NCI-H1417 (cell line): ENCODE measurements at regions not wholly inside any gene's neighbourhood (a gene's known extent, or its start where the extent isn't known, plus 50 kb on each side); places are given as distances from the start of the nearest gene placed in this dataset.

ENCODE experiments used
- DNase-seq, 3 experiments: peaks; one replicate each; lab custom pipeline; 2025; lab: John Stamatoyannopoulos, UW

GRCh38 chr9:115983366-115983765 lies 170.2 kb upstream of the PAPPA start:
- no peak for DNase-seq

- no peak for DNase-seq
Observed at GRCh38 chr9:115985657-115986056, 167.9 kb upstream of the PAPPA start.

GRCh38 chr9:115986508-115986907 lies 167.1 kb upstream of the PAPPA start:
- DNase-seq: no peak

DNA sequence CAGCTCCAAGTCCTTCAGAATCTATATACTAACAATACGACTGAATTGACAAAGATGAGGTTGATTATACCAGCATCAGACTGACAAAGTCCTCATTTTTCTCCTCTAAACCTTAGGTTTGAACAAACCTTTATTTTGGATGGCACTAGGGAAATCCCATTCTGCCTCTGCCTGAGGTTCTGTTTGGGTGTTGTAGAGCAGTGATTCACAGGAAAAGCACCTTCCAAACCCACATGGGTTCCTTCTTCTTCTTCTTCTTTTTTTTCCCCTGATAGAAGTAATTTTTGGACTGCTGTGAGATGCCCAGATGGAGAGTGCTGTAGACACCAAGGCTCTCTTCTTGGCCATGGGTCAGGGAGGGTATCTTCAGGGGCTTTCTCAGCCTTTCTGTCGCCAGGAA lies 164.9 kb upstream of the PAPPA start:
- no peak for DNase-seq

- DNase-seq: no peak
Observed at GRCh38 chr9:115989831-115990230, 163.8 kb upstream of the PAPPA start.

DNA sequence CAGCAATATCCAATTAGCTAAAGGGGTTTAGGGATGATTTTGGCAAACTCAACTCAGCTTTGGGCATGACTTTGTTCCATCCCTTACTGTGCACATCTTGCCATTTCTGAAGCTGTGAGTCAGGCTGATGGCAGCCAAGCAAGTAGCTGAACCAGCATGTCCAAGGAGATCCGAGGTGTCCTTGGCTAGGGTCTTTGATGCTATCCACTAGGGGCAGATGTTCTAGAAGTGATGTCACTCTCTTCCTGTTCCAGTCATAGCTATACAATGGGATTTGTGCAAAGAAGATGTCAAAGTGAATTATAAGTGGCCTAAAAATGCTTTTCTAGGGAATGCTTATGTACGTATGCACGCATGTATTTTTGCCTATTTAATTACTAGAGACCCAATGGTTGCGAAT lies 160.8 kb upstream of the PAPPA start:
- DNase-seq: no peak

- DNase-seq: no peak
Observed at GRCh38 chr9:115997923-115998322, 155.7 kb upstream of the PAPPA start.

DNA sequence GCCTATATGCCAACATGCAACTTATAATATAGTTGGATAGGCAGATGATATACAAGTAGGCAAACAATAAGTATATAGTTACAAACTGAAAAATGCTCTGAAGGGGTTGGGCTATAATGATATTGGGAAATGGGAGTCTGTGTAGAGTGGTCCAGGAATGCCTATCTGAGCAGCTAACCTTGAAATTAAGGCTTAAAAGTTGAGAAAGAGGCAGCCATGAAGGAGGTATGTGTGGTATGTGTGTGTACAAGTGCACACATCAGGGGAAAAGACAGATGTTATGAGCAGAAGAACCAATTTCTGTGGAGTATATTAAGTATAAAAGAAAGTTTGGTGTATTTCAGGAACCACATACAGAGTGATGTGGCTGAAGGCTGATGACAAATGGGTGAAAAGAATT lies 154.9 kb upstream of the PAPPA start:
- no peak for DNase-seq

GRCh38 chr9:115999498-115999897 lies 154.1 kb upstream of the PAPPA start:
- DNase-seq: no peak

DNA sequence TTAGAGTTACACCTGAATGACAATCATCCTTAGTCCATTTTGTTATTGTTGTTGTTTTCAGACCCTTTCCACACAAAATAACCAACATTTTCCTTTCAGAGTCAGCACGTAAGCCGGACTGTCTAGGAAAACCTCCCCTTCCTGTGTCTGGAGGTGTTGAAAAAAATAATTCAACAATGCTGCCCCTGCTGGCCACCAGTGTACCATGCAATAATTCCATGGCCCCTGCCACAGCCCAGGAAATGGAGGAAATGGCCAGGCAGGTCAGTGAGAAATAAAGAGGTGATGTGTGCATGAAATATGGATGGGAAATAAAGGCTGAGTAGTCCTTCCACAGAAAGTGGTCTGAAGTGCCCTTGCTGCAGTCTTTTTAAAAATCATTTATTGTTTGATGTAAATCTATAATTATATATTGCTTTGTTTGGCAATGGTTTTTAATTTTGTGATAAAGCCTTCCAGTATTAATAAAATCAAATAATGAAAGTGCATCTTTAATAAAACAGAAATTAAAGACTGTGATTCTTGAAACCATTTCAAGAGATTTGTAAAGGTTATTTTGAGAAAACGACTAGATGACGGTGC lies 152.8 kb upstream of the PAPPA start:
- DNase-seq: peak in 2 of 3 experiments; percentile 0 to 53

DNA sequence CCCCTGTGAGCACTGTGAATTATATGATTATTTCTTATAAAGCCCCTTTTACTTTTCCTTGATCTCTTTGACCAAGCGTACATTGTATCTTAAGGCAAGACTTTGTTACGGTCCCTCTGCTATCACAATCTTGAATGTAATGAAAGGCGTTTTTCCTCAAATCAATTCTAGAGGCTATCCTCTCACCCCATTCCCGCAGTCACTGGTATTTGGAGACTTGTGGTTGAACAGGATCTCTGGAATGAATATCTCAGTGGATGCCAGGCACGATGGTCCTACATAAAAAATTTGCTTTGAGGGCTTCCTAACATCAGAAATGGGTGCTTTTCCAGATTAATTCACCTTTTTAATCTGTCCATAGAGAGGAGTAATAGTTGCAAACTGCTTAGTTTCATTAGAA lies 151.4 kb upstream of the PAPPA start:
- no peak for DNase-seq

DNA sequence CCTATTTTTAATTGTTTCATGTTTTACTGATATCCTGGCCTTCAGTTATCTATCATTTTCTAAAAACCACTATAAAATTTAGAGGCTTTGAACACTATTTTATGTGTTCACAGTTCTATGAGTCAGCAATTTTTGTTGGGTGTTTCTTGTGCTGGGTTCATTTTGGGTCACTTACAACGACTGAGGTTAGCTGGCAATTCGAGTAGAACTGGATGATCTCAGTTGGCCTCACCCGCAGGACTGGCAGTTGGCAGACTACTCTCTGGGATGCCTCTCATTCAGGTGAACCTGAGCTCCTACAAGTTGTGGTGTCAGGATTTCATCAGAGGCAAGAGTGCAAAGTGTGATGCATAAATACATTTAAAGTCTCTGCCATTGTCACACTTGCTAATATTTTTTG lies 151.0 kb upstream of the PAPPA start:
- DNase-seq: no peak

DNA sequence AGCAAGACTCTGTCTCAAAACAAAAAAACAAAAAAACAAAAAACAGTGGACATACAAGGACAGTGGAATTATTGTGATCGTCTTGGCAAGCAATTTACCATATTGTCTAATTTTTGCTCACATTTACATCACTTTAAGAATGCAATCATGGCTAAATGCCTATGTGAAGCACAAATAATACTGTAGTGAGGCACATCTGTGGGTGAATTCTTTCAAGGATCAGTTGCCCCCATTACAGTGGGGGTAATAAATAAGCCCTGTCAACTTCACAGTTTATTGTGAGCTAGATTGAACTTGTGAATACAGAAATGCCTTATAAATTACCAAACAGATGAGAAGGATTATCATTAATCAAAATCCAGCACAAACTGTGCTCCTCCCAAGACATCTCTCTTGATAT lies 150.2 kb upstream of the PAPPA start:
- DNase-seq: no peak

DNA sequence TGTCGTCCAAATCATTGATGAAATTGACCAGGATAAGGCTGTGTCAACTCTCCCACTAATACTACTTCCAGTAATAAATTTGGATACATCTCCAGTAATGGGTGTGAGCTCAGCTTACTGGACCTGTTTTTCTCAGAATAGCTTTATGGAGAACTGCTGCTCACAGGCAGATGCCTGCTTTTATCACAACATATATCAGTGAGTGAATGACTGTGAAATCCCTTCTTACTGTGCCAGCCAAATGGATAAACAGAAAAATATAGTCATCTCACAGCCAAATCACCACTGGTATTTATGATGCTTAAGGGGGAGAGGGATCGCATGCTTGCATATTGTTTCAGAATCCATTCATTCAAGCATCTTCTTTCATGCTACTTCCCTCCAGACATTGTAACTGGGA lies 148.4 kb upstream of the PAPPA start:
- no peak for DNase-seq

DNA sequence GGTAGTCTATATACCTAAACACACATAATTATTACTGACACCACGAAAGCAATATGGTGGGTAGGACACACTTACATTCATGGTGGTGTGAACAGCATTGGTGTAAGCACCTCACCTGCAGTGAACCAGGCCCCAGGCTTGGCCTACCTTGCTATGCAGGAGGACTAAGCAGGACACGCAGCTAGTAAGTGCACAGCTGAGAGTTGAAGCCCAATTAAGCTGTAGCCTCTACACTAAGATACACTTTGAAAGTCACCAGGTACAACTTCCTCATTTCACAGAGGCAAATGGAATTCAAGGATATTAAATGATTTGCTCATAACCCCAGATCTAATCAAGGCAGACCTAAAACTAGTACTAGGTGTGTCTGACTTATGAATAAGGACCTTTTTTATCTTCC lies 145.8 kb upstream of the PAPPA start:
- no peak for DNase-seq

DNA sequence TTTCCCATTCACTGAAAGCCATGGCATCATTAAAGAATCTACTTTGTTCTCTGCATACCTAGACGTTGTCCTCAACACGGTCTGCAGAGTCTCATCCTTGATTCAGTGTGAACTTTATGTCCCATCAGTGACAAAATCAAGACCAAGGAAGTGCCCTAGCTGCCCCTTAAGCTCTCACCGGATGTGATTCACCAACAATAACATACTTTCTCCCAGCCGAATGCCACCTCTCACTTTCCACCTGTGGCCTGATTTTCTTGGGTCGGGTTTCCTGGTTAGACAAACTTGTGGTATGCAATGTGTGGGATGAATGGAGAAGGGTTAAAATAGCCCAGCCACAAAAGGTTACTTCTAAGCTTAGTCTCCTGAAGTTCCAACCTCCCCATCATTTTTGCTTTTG lies 145.3 kb upstream of the PAPPA start:
- DNase-seq: no peak

GRCh38 chr9:116009420-116009819 lies 144.2 kb upstream of the PAPPA start:
- DNase-seq: no peak

DNA sequence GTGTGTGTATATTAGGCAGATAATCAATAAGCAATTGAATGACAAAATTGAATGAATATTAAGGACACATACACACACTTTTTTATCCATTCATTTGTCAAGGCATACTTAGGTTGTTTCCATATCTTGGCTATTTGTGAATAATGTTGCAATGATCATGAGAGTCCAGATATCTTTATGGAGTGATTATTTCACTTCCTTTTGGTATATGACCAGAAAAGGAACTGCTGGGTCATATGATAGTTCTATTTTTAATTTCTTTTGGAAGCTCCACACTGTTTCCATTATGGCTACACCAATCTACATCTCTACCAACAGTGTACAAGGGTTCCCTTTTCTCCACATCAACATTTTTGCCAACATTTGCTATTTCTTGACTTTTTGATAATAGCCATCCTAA lies 137.7 kb upstream of the PAPPA start:
- no peak for DNase-seq

GRCh38 chr9:116020146-116020545 lies 133.4 kb upstream of the PAPPA start:
- no peak for DNase-seq

DNA sequence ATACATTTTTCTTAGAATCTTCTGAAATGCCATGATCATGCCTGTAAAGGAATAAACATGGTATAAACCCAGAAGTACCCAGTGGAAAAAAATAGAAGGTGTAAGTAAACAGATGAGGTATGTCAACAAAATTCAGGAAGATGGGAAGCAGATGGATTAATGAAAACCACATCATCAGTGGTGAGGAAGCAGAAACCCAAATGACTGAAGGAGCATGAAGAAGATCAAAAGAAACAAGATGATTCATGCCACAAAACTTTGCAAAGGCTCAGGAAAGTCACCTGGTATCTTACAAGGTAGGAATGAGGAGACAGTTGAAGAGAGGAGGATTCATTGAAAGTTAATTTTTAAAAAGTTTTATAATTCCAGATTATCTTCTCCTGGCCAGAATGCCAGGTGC lies 132.8 kb upstream of the PAPPA start:
- no peak for DNase-seq

DNA sequence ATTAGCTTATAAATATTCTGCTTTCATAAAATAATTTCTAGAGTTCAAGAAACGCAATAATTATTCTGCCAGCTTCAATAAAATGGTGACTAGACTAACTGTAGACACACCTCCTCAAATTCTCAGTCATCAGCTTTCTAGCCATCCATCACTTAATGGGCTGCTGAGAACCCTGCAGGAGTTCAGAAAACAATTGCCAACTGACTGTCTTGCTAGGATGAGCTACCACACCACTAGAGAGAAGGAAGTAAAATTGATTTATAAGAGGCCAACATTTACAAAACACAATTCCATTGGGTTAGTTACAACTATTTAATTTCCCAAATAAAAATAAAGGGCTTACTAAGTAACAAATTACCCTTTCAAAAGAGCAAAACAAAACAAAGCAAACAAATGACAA lies 126.5 kb upstream of the PAPPA start:
- DNase-seq: peak in 1 of 3 experiments; percentile 12

DNA sequence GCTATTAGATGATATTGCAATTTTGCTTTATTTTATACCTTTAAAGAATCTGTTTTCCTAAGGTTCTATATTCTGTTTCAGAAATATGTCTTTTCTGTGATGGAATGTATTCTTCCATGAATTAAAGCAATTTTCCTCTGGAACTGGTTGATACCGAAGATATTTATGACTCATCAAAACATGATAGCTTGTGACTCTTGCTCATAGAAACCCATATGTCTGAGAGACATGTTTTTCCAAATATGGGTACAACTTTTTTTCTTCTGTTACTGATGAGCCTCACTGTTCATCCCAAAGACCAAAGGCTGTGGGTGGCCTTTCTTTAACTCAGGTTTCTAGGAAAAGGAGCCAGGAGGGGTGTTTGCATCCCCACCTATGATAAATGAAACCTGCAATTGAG lies 126.1 kb upstream of the PAPPA start:
- DNase-seq: no peak

GRCh38 chr9:116027951-116028350 lies 125.6 kb upstream of the PAPPA start:
- DNase-seq: no peak

DNA sequence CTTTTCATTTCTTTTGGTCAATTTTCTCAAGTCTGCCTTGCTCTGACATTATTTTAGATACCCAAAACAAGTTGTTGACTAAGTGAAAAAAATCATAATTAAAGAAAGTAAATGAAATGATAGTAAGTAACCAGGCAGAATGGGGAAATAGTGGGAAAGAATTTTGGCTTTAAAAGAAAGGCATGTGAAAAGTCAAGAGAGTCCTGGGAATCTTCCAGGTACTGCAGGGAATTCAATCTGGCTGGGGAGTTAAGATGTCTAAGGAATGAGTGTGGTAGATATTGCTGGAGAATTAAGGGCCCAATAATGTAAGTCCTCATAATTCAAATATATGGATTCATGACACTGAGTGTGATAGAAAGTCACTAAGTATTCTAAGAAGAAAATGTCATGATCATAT lies 123.1 kb upstream of the PAPPA start:
- no peak for DNase-seq
